T-helper 2 cell treated with Interferon-gamma antibody and Interleukin-4, amounts not matched to agents 5 μg/mL and 100 μg/mL, for 36 hours (primary cell): ENCODE measurements at regions not wholly inside any gene's neighbourhood (a gene's known extent, or its start where the extent isn't known, plus 50 kb on each side); places are given as distances from the start of the nearest gene placed in this dataset.

ENCODE experiments used
- DNase-seq: peaks from one replicate; pipeline ENCODE4 v3.0.0; 2021; ENCODE audit warnings: low spot score
- H3K27ac Mint-ChIP-seq: one replicate; pipeline ENCODE4 v1.8.0; 2021; ENCODE audit warnings: mild to moderate bottlenecking, mixed read lengths
- H3K27me3 Mint-ChIP-seq: one replicate; pipeline ENCODE4 v1.8.0; 2021; ENCODE audit warnings: low read depth, mixed read lengths
- H3K36me3 Mint-ChIP-seq: one replicate; pipeline ENCODE4 v1.8.0; 2021; ENCODE audit warnings: low read depth, mixed read lengths
- H3K4me1 Mint-ChIP-seq: one replicate; pipeline ENCODE4 v1.8.0; 2021; ENCODE audit warnings: low read depth, mixed read lengths
- H3K4me3 Mint-ChIP-seq: one replicate; pipeline ENCODE4 v1.8.0; 2022; ENCODE audit warnings: mild to moderate bottlenecking, moderate library complexity, mixed read lengths
- H3K9me3 Mint-ChIP-seq: one replicate; pipeline ENCODE4 v1.8.0; 2021; ENCODE audit warnings: mixed read lengths

DNA sequence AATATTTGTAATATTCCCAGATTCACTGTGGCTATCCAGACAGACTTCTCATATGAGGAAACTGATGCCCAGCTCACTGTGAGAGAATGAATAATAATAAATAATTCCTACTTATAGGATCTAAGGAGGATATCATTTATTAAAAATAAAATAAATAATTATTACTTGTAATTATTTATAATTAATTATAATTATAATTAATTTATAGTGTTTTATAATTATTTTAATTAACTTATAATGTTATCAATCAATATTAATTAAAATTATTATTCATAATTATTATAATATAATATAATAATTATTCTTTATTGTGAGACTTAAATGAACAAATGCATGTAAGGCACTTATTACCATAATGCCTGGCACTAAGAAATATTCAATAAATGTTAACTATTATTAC, 192.8 kb downstream of the GALC start:
- Mint-ChIP-seq H3K27me3 (no peaks in the 10 kb centered on the region), H3K9me3 (no peaks in the 10 kb centered on the region), H3K36me3 (no peaks in the 10 kb centered on the region), H3K4me3 (no peak overlapping the region), H3K4me1 (peaks cover under 1% of the 10 kb centered on the region), H3K27ac (no peak overlapping the region)
- DNase-seq = no peak

DNA sequence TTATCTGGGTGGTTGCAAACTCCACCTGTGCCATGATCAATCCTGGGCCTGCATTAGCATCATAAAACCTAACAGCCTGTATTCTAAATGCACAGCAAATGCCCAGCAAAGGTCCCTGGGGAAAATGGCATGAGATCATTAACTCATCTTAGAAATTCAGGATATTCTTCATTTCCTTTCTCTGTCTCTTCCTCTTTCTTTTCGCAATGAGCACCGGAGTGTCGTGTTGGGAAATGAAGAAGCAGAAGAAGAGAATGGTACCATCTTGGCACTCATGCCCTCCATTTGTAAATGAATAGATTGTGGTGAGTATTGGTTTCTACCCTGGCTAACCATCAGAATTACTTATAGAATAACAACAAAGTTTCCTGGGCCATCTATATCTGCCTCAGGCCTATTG, 193.6 kb downstream of the GALC start:
- Mint-ChIP-seq H3K4me1 (no peaks in the 10 kb centered on the region), H3K9me3 (no peaks in the 10 kb centered on the region), H3K27me3 (no peaks in the 10 kb centered on the region), H3K27ac (no peak overlapping the region), H3K36me3 (no peaks in the 10 kb centered on the region), H3K4me3 (no peak overlapping the region)
- no peak for DNase-seq

DNA sequence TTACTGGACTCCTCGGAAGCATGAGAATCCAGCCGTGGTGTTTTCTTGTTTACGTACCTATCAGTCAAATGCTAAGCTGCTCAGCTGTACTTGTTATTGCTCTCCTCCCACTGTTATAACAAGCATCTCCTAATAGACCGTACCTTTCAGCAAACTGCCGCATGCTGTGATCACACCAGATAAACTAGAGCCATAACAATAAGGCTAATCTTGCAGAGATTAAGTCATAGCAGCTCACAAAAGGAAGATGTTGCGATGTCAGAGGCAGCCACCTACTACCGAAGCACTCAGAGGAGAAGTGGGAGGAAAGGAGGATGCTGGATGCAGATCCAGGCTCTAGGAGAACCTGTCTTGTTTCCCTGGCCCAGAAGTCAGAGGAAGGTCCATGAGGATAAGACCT, 196.0 kb downstream of the GALC start:
- Mint-ChIP-seq H3K36me3 (no peaks in the 10 kb centered on the region), H3K9me3 (no peaks in the 10 kb centered on the region), H3K27ac (no peak overlapping the region), H3K4me3 (no peak overlapping the region), H3K4me1 (no peaks in the 10 kb centered on the region), H3K27me3 (no peaks in the 10 kb centered on the region)
- DNase-seq = no peak

DNA sequence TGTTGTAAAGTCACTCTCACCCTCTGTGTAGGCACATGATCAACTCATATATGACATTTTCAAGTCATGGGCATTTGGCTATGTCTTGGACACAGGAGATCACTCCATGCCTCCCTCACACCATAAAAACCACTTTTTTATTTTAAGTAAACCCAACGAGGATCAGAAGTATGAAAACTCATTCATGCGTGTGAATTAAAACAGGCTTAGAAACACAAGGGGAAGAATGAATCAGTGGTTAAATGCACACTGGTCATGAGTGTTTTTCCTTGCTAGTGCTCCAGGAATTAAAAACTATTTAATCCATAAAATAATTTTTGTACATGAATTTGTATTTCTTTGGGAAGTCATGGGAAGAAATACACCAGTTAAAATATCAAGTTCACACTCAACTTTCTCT, 198.4 kb downstream of the GALC start:
- H3K9me3 Mint-ChIP-seq = no peaks in the 10 kb centered on the region
- no peak for DNase-seq
- H3K27ac Mint-ChIP-seq = no peak overlapping the region
- H3K27me3 Mint-ChIP-seq = no peaks in the 10 kb centered on the region
- no peaks in the 10 kb centered on the region for H3K4me1 Mint-ChIP-seq
- no peaks in the 10 kb centered on the region for H3K36me3 Mint-ChIP-seq
- no peak overlapping the region for H3K4me3 Mint-ChIP-seq

DNA sequence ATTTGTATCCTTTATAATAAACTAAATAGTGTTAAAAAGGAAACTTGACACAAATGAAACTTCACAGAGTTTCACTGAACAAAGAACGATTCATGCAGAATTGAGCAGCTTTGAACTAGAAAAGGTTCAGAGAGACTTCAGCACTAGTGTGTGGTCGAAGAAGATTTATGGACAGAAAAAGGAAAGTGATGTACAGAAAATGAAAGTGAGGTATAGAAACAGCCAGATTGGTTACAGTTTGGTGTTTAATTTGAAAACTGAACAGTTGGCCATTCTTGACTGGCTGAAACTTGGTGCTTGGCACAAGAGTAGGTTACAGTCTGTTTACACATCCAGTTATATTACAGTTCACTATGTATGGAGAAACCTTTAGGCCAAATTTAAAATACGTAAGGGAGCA, 207.1 kb downstream of the GALC start:
- Mint-ChIP-seq H3K36me3 (no peaks in the 10 kb centered on the region), H3K9me3 (peaks cover 4% of the 10 kb centered on the region), H3K4me3 (no peak overlapping the region), H3K27me3 (no peaks in the 10 kb centered on the region), H3K27ac (no peak overlapping the region), H3K4me1 (no peaks in the 10 kb centered on the region)
- DNase-seq = no peak

DNA sequence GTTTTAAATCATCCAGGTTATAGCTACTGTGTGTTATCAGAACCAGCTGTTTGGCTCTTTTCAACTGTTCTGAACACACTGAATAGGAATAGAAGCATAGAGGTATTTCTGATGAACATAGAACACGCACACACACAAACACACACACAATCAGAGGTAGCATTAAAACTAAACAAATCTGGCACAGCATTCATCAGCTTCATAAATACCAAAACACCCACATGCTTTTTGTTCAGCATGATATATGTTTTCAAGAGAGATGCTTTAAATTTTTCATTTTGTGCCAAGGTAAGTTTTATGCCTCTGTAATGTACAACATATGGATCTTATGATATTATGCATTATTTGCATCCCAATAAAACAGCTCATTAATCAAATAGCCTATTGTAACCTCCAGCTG, 208.6 kb downstream of the GALC start:
- DNase-seq = no peak
- Mint-ChIP-seq H3K9me3 (peaks cover 4% of the 10 kb centered on the region), H3K27me3 (no peaks in the 10 kb centered on the region), H3K4me3 (no peak overlapping the region), H3K4me1 (no peaks in the 10 kb centered on the region), H3K36me3 (no peaks in the 10 kb centered on the region), H3K27ac (no peak overlapping the region)

DNA sequence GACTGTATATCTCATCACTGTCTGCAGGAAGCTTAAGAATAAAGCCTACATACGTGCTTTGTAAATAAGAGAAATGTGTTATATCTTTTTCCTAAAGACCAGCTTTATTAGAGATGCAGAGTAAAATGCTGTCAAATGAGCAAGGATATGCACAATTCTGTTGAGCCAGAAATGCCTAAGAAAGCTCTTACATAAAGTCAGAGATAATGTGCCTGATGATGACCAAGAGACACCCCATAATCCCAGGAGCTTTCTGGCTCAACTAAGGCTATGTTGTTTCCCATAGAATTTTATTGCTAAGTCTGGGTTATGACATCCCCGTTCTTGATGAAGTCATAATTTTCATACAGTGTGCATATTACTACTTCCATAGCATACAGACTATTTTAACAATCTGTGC, 209.9 kb downstream of the GALC start:
- no peaks in the 10 kb centered on the region for H3K27me3 Mint-ChIP-seq

DNA sequence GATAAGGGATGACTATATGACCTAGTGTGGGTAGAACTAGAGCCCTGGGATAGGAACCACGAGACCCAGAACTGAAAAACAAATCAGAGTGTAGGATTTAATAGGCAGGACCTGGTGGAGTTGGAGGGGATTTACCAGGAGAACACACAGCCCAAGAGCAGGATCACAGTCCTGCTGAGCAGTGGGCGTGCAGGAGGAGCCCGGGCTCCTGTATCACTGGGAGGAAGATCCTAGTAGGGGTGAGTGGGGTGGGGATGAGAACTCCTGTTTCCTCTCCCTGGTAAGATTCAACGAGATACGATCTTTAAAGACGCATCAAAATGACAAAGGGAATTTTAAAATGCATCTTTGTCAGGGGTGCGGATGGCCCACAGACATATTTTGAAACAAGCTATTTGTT, 220.1 kb downstream of the GALC start:
- Mint-ChIP-seq H3K4me1 (no peaks in the 10 kb centered on the region), H3K27ac (no peak overlapping the region), H3K4me3 (no peak overlapping the region), H3K9me3 (no peaks in the 10 kb centered on the region), H3K36me3 (no peaks in the 10 kb centered on the region), H3K27me3 (no peaks in the 10 kb centered on the region)
- DNase-seq = no peak

More for the DNA sequence above, 209.9 kb downstream of the GALC start:
- no peak for DNase-seq
- H3K36me3 Mint-ChIP-seq = no peaks in the 10 kb centered on the region
- no peak overlapping the region for H3K4me3 Mint-ChIP-seq
- H3K4me1 Mint-ChIP-seq = no peaks in the 10 kb centered on the region
- peaks cover 4% of the 10 kb centered on the region for H3K9me3 Mint-ChIP-seq
- no peak overlapping the region for H3K27ac Mint-ChIP-seq

DNA sequence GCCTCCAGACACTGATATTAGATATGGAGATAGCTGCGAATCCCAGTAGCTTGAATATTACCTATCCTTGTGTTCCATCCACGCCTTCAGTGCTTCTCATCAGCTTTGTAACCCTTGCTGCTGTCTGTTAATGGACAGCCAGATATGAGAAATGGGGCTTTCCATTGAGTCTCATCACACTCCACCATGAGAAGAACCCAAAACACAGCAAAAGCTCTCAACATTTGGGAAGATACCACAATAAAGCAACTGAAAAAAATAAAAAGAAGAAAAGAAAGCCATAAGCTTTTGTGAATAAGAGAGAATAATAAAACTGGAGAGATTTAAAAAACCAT, 225.4 kb downstream of the GALC start:
- no peaks in the 10 kb centered on the region for H3K4me1 Mint-ChIP-seq
- H3K27me3 Mint-ChIP-seq = no peaks in the 10 kb centered on the region
- peaks cover 2% of the 10 kb centered on the region for H3K9me3 Mint-ChIP-seq
- H3K27ac Mint-ChIP-seq = no peak overlapping the region
- H3K36me3 Mint-ChIP-seq = no peaks in the 10 kb centered on the region
- no peak overlapping the region for H3K4me3 Mint-ChIP-seq
- DNase-seq = no peak

DNA sequence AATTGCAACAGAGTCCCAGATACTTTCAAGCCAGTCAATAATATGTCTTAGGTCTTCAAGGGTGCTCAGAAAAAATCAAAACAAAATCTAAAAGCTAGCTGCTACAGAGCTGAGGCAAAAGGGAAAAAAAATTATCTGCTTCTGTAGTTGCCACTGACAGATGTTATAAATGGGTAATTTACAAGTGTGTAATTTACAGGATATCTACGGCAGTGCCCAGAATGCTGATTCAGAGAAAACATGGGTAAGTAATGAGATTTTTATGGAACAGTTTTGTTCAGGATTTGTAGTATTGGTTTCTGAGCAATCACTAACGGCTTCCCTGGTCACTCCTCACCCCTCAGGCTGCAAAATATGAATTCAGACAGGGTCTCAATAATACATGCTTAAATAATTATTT, 234.1 kb downstream of the GALC start:
- H3K4me1 Mint-ChIP-seq = no peaks in the 10 kb centered on the region
- DNase-seq = no peak
- no peak overlapping the region for H3K27ac Mint-ChIP-seq
- no peaks in the 10 kb centered on the region for H3K27me3 Mint-ChIP-seq
- H3K9me3 Mint-ChIP-seq = peaks cover 4% of the 10 kb centered on the region
- H3K4me3 Mint-ChIP-seq = no peak overlapping the region
- no peaks in the 10 kb centered on the region for H3K36me3 Mint-ChIP-seq

DNA sequence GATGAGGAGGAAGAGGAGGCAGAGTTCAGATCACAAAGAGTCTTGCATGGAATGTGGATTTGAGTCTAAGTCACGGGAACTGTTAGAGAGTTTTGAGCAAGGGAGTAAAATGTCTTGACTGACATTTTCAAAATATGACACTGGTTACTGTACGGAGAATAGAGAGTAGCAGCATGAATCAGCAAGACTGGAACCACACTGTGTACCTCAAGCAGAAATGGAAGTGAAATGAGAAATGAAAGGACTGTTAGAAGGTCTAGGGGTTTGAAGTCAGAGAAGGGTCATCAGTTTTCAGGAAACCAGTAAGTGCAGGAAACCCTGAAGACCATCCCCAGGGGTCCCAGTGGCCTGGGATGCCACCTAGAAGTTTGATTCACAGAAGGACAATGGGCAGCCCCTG, 236.3 kb downstream of the GALC start:
- H3K4me1 Mint-ChIP-seq = no peaks in the 10 kb centered on the region
- DNase-seq = no peak
- no peaks in the 10 kb centered on the region for H3K36me3 Mint-ChIP-seq

DNA sequence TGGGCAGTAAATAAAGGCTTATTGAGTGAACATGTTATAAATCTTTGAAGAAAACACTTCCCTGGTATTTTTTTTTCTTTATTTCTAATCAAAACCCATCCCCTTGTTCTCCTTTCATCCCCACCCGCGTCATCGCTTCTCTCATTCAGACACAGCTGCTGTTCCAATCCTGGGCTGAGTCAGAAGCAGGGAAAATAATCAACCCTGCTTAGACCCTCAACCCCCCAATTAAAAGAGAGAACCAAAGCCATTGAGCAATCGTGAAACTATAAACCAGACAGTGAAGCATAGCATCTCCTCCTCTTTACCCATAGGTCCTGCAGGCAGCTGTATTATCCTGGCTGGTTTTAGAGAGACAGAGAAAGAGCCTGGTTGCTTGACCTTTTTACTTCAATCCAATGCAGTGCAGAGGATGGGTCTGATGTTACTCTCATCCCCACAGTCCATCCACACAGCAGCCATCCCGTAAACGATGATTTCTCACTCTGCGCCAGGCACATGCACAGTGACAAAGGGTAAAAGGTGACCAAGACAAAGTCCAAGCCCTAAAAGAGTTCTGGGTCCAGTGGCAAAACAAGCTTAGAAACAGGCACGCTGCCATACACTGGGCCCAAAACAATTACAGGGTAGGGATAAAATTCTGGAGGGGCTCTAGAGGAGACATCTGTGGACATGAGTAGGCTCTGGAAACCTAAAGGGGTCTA, 238.3 kb downstream of the GALC start:
- Mint-ChIP-seq H3K4me3 (no peak overlapping the region), H3K27me3 (no peaks in the 10 kb centered on the region), H3K27ac (no peak overlapping the region), H3K36me3 (no peaks in the 10 kb centered on the region), H3K4me1 (no peaks in the 10 kb centered on the region), H3K9me3 (no peaks in the 10 kb centered on the region)
- no peak for DNase-seq

More for the DNA sequence above, 236.3 kb downstream of the GALC start:
- Mint-ChIP-seq H3K27me3 (no peaks in the 10 kb centered on the region), H3K27ac (no peak overlapping the region), H3K9me3 (no peaks in the 10 kb centered on the region), H3K4me3 (no peak overlapping the region)

DNA sequence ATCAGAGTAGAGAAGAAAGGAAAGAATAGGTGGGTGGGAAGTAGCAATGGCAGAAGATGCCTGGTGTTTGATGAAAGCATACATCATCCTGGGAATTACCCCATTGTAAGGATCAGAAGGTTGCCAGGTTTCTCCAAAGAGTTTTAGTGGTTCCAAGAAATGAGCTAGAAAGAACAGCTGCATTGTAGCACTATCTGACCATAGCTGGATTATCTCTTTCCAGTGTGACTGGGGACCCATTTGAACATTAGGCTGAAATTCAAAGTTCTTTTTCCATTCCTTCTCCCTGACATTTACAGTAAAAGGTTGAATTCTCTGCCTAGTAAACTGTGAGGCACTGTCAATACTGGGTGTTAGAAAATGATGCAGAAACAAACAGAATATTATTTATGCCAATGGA, 244.4 kb downstream of the GALC start:
- Mint-ChIP-seq H3K4me3 (no peak overlapping the region), H3K36me3 (no peaks in the 10 kb centered on the region)
- DNase-seq = no peak

DNA sequence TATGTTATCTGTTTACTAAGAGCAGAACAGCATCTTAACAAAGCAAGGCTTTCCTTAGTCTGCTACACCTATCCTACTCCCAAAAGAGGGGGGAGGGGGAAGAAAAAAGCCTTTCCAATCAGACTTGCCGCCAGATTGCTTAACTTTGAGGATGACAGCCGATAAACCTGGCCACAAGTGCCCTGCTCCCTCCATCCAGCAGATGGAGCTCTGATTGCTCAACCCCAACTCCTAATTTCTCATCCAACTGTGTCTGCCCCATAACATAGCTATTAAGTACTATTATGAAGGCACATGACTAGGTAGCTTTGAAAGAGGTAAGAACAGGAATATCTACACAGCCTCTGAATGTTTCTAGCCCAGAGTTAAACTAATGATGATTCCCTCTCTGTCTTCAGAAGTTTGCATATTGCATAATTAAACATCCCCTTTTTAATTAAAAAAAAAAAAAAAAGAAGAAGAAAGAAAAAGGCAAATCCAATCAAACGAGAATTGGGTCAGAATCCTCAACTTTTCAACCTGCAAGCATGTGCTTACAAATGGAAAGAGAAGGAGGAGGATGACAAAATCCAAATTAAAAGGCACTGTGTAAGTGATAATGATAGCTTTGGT, 247.4 kb downstream of the GALC start:
- Mint-ChIP-seq H3K4me1 (no peaks in the 10 kb centered on the region), H3K9me3 (no peaks in the 10 kb centered on the region), H3K27me3 (no peaks in the 10 kb centered on the region), H3K4me3 (no peak overlapping the region), H3K27ac (no peak overlapping the region), H3K36me3 (no peaks in the 10 kb centered on the region)
- DNase-seq = no peak

More for the DNA sequence above, 244.4 kb downstream of the GALC start:
- no peak overlapping the region for H3K27ac Mint-ChIP-seq
- H3K9me3 Mint-ChIP-seq = no peaks in the 10 kb centered on the region
- H3K4me1 Mint-ChIP-seq = no peaks in the 10 kb centered on the region
- H3K27me3 Mint-ChIP-seq = no peaks in the 10 kb centered on the region
